ENCODE measurements at regions not wholly inside any gene's neighbourhood (a gene's known extent, or its start where the extent isn't known, plus 50 kb on each side); places are given as distances from the start of the nearest gene placed in this dataset.
A peak's percentile ranks its signal among the peaks of the same experiment; 100 is the strongest.
"Not testable (repeated sequence)": the region's sequence is repeated elsewhere in the genome, so short reads cannot be mapped to it uniquely, and the experiment has no call there.

- TF ChIP-seq CTCF (conservative IDR thresholded peaks at IDR 0.05; ENCODE audit: control insufficient read depth, insufficient read depth, low read depth, low read length) = no peak
- DNase-seq (ENCODE audit: low read depth) = no peak
- H3K4me3 ChIP-seq (ENCODE audit: control insufficient read depth, low read depth, low read length) = no peak overlapping the region
Observed at GRCh38 chr16:51526621-51527020, 375.6 kb upstream of the SALL1 start.

- TF ChIP-seq CTCF (conservative IDR thresholded peaks at IDR 0.05; ENCODE audit: control insufficient read depth, insufficient read depth, low read depth, low read length) = peak; percentile 31
- H3K4me3 ChIP-seq (ENCODE audit: control insufficient read depth, low read depth, low read length) = no peak overlapping the region
- peak; percentile 88 for DNase-seq (ENCODE audit: low read depth)
Observed at GRCh38 chr16:51524555-51525373, 373.7 kb upstream of the SALL1 start.

GRCh38 chr16:51524070-51524469 lies 373.0 kb upstream of the SALL1 start:
- H3K4me3 ChIP-seq (ENCODE audit: control insufficient read depth, low read depth, low read length) = no peak overlapping the region
- TF ChIP-seq CTCF (conservative IDR thresholded peaks at IDR 0.05; ENCODE audit: control insufficient read depth, insufficient read depth, low read depth, low read length) = no peak
- DNase-seq (ENCODE audit: low read depth) = no peak

GRCh38 chr16:51523400-51523799 lies 372.3 kb upstream of the SALL1 start:
- peak; percentile 58 for DNase-seq (ENCODE audit: low read depth)
- H3K4me3 ChIP-seq (ENCODE audit: control insufficient read depth, low read depth, low read length) = no peak overlapping the region
- TF ChIP-seq CTCF (conservative IDR thresholded peaks at IDR 0.05; ENCODE audit: control insufficient read depth, insufficient read depth, low read depth, low read length) = no peak

GRCh38 chr16:51522902-51523301 lies 371.8 kb upstream of the SALL1 start:
- no peak for DNase-seq (ENCODE audit: low read depth)
- no peak overlapping the region for H3K4me3 ChIP-seq (ENCODE audit: control insufficient read depth, low read depth, low read length)
- no peak for TF ChIP-seq CTCF (conservative IDR thresholded peaks at IDR 0.05; ENCODE audit: control insufficient read depth, insufficient read depth, low read depth, low read length)

- DNase-seq (ENCODE audit: low read depth); H3K4me3 ChIP-seq (ENCODE audit: control insufficient read depth, low read depth, low read length): not testable (repeated sequence)
Observed at GRCh38 chr16:51516960-51517359, 365.9 kb upstream of the SALL1 start.

- H3K4me3 ChIP-seq (ENCODE audit: control insufficient read depth, low read depth, low read length) = no peak overlapping the region
- TF ChIP-seq CTCF (conservative IDR thresholded peaks at IDR 0.05; ENCODE audit: control insufficient read depth, insufficient read depth, low read depth, low read length) = no peak
- DNase-seq (ENCODE audit: low read depth) = no peak
Observed at GRCh38 chr16:51510416-51510815, 359.3 kb upstream of the SALL1 start.
